WERI-Rb-1 (cell line): ENCODE measurements at regions not wholly inside any gene's neighbourhood (a gene's known extent, or its start where the extent isn't known, plus 50 kb on each side); places are given as distances from the start of the nearest gene placed in this dataset.
A peak's percentile ranks its signal among the peaks of the same experiment; 100 is the strongest.

ENCODE experiments used
- DNase-seq: peaks from one replicate; pipeline ENCODE4 v3.0.0-alpha.2; 2020
- H3K27ac ChIP-seq: fragments of 250-450 bp; sonication (Bioruptor Pico); 2 replicates; pipeline ENCODE4 v1.5.1; 2020; ENCODE audit warnings: mild to moderate bottlenecking, moderate library complexity
- H3K27me3 ChIP-seq: fragments of 250-450 bp; sonication (Bioruptor Pico); 2 replicates; pipeline ENCODE4 v1.5.1; 2021; ENCODE audit warnings: mild to moderate bottlenecking, low read depth, moderate library complexity; ENCODE audit not compliant: insufficient read depth, severe bottlenecking
- H3K36me3 ChIP-seq: fragments of 250-450 bp; sonication (Bioruptor Pico); 2 replicates; pipeline ENCODE4 v1.5.1; 2020; ENCODE audit warnings: mild to moderate bottlenecking, moderate library complexity
- H3K4me3 ChIP-seq: 2 replicates; pipeline ENCODE4 v1.5.1; 2011; ENCODE audit warnings: low read depth, mild to moderate bottlenecking, control low read depth, low read length
- H3K9me3 ChIP-seq: fragments of 250-450 bp; sonication (Bioruptor Pico); 2 replicates; pipeline ENCODE4 v1.5.1; 2021; ENCODE audit warnings: mild to moderate bottlenecking, moderate library complexity; ENCODE audit not compliant: severe bottlenecking
- TF ChIP-seq, protein P1 (sequence below): IDR thresholded peaks from 2 replicates; pipeline ENCODE4 v1.5.1; 2011; ENCODE audit warnings: low read depth, mild to moderate bottlenecking, control low read depth, inconsistent platforms, low read length

DNA sequence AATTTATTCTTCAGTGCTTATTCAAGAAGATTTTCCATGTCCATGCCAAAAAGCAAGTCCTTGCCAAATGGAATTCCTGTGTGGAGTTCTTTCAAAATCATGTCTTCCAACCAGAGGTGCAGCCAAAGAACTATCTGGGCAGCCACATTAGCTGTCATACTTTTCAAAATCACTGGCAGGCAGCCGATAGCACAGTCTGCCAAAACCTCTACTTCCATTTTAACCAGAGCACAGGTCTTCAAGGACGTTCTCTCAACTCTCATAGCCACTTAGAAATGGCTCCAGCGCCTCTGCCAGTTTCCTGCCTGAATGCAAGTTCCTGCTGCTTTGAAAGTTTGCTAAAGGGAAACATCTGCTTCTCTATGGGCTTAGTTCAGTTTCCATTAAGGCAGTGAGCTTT is 975.7 kb upstream of the ADGRL4 start:
- no peak overlapping the region for H3K27ac ChIP-seq
- no peak for DNase-seq
- no peak overlapping the region for H3K4me3 ChIP-seq

DNA sequence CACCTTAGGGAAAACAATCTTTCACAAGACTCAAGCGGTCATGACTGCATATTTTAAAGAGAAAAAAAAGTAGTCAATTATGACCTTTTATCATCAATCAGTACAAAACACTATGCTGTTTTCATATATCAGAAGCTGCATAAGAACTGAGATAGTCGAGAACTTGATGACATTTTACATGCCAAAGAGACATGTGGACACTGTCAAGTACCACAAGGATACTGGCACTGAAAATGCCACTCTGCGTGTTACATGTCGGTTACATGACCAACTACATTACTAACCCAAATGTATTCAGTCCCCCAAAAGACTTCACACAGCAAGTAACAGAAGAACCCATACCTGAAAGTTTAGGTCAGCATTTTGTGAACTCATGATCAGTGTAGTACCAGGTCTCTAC is 975.0 kb upstream of the ADGRL4 start:
- Histone ChIP-seq H3K4me3 (no peak overlapping the region), H3K36me3 (no peaks in the 10 kb centered on the region), H3K27me3 (no peaks in the 10 kb centered on the region), H3K27ac (no peak overlapping the region), H3K9me3 (no peaks in the 10 kb centered on the region)
- no peak for DNase-seq
- TF ChIP-seq, protein P1, sequence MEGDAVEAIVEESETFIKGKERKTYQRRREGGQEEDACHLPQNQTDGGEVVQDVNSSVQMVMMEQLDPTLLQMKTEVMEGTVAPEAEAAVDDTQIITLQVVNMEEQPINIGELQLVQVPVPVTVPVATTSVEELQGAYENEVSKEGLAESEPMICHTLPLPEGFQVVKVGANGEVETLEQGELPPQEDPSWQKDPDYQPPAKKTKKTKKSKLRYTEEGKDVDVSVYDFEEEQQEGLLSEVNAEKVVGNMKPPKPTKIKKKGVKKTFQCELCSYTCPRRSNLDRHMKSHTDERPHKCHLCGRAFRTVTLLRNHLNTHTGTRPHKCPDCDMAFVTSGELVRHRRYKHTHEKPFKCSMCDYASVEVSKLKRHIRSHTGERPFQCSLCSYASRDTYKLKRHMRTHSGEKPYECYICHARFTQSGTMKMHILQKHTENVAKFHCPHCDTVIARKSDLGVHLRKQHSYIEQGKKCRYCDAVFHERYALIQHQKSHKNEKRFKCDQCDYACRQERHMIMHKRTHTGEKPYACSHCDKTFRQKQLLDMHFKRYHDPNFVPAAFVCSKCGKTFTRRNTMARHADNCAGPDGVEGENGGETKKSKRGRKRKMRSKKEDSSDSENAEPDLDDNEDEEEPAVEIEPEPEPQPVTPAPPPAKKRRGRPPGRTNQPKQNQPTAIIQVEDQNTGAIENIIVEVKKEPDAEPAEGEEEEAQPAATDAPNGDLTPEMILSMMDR, result no peak

More for the DNA sequence above, 975.7 kb upstream of the ADGRL4 start:
- TF ChIP-seq, protein P1, result no peak
- Histone ChIP-seq H3K9me3 (no peaks in the 10 kb centered on the region), H3K27me3 (no peaks in the 10 kb centered on the region), H3K36me3 (no peaks in the 10 kb centered on the region)

DNA sequence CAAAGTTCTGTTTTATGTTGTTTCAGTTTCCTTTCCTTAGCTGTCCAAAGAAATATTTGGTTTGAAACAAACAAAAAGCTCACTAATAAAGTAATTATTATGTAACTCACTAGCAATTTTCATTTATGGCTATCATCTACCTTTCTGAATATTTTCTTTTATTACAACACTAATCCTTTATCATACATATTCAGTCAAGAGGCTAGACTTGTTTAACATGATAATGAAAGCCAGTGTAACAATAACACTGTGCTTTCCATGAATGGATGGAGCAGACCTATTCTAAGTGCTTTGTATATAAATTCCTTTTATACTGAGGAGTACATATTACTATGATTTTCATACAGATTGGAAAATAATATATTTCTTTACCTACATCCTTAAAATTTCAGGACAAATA is 972.8 kb upstream of the ADGRL4 start:
- Histone ChIP-seq H3K4me3 (no peak overlapping the region), H3K27me3 (no peaks in the 10 kb centered on the region)
- no peak for DNase-seq

DNA sequence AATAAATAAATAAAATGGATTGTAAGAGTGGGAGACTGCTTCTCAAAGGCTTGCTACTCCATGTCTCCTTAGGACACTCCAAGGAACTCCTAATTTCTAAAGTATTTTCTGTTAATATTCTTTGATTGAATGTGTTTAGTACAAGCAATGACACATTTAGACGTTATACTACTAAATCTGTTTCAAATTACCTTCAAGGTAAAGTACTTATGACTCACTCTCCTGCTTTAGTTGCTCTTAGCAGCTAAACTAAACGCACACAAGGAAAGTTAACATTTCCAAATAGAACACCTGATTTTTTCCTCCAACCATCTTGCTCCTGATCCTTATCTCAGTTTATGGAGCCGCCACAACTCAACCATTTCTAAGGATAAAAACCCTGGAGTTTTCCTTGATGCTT is 969.8 kb upstream of the ADGRL4 start:
- H3K4me3 ChIP-seq, result no peak overlapping the region
- no peaks in the 10 kb centered on the region for H3K36me3 ChIP-seq
- no peaks in the 10 kb centered on the region for H3K27me3 ChIP-seq
- TF ChIP-seq, protein P1, result no peak
- H3K9me3 ChIP-seq, result no peaks in the 10 kb centered on the region
- no peak overlapping the region for H3K27ac ChIP-seq
- DNase-seq, result no peak

More for the DNA sequence above, 972.8 kb upstream of the ADGRL4 start:
- Histone ChIP-seq H3K27ac (no peak overlapping the region), H3K36me3 (no peaks in the 10 kb centered on the region), H3K9me3 (no peaks in the 10 kb centered on the region)
- TF ChIP-seq, protein P1, result no peak

DNA sequence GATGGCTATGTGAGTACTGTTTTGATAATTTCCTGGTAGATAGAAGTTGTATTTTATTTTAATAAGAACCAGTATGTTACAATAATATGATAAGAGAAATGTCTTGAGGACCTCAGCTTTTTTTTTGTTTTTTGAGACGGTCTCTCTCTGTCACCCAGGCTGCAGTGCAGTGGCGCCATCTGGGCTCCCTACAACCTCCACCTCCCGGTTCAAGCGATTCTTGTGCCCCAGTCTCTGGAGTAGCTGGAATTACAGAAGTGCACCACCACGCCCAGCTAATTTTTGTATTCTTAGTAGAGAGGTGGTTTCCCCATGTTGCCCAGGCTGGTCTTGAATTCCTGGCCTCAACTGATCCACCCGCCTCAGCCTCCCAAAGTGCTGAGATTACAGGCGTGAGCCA is 968.1 kb upstream of the ADGRL4 start:
- H3K9me3 ChIP-seq, result no peaks in the 10 kb centered on the region
- H3K27me3 ChIP-seq, result no peaks in the 10 kb centered on the region
- no peak overlapping the region for H3K4me3 ChIP-seq
- DNase-seq, result peak; percentile 17
- TF ChIP-seq, protein P1, result 0 out of 2 replicates have a peak, but pooled peaks have one; percentile 12
- no peak overlapping the region for H3K27ac ChIP-seq
- H3K36me3 ChIP-seq, result no peaks in the 10 kb centered on the region

DNA sequence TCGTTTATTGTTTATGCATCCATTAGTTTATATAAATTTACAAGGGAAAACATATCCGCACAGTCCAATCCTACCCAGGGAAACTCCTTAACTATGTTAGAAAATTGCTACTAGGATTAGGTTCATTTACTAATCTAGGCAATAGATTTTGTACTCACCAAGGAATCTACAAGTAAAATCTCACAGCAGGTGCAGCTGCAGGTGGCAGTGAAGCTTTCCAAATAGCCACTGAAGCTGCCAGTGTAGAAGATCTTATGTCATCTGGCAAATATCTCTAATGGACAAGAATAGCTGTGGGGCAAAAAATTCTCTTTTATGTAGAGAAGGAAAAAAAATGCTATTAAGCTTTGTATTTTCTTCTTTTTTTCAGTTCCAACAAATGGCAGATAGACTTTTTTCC is 963.4 kb upstream of the ADGRL4 start:
- Histone ChIP-seq H3K27me3 (no peaks in the 10 kb centered on the region), H3K4me3 (no peak overlapping the region), H3K36me3 (no peaks in the 10 kb centered on the region), H3K27ac (no peak overlapping the region), H3K9me3 (no peaks in the 10 kb centered on the region)
- peak; percentile 9 for DNase-seq
- TF ChIP-seq, protein P1, result no peak
